A204.1 (cell line): ENCODE measurements at regions not wholly inside any gene's neighbourhood (a gene's known extent, or its start where the extent isn't known, plus 50 kb on each side); places are given as distances from the start of the nearest gene placed in this dataset.

Experiments used
- FAIRE-seq: peaks from 2 replicates; lab custom pipeline; 2012; peaks lifted over from hg19 to GRCh38; lab: Jason Lieb, UNC

DNA sequence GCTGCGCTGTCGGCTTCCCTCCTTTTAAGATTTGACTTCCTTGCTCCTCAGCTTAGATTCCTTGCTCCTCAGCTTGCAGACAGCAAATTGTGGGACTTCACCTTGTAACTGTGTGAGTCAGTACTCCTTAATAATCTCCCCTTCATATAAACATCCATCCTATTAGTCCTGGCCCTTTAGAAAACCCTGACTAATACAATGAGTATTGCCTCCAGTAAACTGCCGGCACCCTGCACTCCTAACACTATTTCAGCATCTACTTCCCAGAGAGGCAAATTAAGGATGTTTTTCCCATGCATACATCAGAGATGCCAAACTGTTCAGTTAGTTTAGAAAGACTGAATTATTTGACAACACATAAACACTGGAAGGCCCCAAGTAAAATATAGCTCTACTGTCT, 611.3 kb upstream of the TMEM132C start:
- no peak for FAIRE-seq

DNA sequence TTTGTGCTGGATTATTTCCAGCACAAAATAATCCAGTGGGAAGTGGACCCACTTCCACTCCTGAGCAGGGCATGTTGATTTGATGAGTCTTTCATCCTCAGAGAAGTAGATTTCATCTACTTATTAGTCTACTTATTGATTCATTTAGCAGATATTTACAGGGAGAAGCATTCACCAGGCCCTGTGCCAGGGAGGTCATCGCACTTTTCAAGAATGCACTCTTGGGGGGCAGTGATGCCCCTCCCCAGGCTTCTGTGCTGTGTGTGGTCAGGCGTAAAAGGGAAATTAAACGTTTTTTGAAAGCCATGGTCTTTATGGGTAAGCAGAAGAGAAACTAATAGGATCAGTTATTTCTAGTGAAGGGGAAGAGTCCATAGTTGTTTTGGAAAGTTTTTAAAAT, 610.7 kb upstream of the TMEM132C start:
- no peak for FAIRE-seq

DNA sequence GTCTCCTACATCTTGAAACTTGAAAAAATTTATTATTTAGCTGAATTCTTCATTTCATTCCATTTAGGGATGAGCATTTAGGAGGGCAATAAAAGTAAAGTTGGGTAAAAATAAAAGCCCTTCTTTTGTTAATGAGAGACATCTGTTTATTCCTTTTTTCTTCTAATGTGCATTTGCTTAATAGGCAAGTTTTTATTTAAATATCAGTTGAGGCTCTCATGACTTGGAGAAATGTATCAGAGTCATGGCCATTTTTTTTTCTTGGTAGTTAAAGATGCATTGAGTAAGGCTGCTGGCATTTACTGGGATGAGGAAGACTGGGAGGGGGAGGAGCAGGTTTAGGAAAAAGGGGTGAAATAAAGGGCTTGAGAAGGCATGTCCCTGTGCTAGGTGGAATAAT, 609.9 kb upstream of the TMEM132C start:
- FAIRE-seq, result no peak

DNA sequence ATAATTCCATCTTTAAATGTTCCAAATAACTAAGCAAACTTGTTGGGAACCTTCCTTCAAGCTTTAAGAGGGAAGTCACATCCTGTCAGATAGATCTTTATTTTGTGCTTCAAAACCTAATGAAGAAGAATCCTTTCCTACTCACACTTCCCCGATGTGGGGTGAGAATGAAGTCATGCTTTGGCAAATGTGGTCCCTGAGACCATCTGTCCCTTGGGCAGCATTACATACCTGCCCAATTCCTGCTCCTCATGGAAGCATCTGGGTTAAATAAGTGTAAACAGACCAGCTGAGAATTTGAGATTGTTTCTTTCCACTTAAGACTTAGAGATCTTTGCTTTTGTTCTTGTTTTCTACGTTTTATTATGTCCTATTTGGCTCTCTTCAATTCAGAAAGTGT, 606.0 kb upstream of the TMEM132C start:
- FAIRE-seq, result no peak

DNA sequence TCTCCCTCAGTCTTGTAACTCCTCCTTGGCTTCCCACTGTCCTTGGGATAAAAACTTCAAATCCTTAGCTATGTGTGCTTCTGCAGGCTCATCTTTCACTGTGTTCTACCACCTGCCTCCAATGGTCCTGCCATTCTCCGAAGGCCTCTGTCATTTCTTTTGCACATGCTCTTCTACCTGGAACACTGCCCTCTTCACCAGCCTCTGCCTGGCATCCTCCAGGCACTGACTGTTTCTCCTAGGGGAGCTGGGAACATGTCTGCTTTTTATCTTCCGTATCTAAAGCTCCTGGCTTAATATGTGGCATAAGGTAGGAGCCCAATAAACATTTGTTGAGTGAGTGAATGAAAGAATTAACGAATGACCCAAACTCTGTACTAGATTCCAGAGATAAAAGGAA, 603.3 kb upstream of the TMEM132C start:
- FAIRE-seq, result no peak

DNA sequence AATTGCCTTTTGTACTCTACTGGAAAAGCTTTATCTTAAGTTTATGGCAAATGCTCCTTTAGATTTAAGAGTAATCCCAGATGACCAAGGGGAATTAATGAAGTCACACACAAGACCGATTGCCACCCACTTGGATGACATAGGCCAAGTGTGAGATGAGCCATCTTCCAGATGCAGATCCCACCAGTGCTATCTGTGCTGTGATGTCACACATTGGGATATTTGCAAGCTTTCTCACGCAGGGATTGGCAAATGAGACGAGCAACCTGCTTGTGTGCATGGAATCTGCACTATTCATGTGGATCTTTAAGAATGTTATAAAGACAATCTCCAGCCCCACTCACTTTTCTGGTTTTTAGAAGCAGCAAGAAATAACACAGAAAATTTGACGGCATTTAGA, 602.1 kb upstream of the TMEM132C start:
- no peak for FAIRE-seq

DNA sequence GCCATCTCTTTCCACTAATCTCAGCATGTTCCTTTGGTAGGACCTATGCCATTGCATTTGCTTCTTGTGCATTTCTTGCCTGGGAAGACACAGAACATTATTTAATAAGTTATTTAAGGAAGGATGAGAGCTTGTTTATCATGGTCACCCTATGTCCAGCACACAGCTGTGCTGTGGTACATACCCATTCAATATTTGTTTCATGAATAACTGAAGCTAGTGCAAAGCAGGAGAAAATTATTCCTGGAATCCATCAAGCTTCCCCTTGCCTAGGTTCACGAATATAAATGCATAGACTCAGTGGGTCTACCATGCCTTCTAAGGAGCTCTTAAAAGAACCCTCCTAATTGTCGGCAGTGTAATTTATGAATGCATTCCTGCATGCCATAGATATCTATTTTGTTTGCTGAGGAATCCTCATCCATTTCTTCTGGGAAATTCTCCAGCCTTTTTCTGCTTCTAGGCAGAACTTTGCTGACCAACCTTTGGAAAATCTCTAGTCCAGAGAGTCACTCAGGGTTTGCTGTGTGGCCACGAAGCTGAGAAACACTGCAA, 599.8 kb upstream of the TMEM132C start:
- FAIRE-seq, result no peak

DNA sequence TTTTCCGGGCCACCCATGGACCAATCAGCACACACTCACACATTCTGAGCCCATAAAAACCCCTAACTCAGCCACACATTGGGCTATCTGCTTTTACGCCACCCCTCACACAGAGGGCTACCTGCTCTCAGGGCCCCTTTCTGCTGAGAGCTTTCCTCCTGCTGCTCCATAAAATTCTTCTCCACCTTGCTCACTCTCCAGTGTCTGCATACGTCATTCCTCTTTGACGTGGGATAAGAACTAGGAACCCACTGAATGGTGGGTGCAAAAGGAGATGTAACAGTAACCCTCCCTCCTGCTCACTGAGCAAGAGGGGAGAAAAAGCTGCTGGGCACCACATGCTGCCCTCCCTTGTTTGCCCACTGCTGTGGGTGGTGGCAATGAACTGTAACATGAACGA, 596.7 kb upstream of the TMEM132C start:
- no peak for FAIRE-seq

DNA sequence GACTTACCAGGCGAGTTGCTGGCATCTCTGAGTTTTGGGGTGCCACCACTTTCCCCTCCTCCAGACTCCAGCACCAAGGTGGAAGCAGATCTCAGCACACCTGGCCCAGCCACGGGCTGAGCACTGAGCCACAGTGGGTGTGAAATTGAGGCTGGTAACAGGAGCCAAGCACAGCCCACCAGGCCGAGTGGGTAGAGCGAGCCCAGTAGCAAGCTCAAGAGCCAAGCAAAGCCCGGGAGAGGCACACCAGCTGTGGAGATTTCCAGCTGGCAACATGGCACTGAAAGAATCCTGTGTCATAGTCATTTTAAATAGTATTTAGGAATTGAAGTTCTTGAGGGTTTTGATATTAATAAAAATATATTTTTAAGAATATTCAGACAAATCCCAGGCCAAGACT, 596.2 kb upstream of the TMEM132C start:
- FAIRE-seq, result no peak

DNA sequence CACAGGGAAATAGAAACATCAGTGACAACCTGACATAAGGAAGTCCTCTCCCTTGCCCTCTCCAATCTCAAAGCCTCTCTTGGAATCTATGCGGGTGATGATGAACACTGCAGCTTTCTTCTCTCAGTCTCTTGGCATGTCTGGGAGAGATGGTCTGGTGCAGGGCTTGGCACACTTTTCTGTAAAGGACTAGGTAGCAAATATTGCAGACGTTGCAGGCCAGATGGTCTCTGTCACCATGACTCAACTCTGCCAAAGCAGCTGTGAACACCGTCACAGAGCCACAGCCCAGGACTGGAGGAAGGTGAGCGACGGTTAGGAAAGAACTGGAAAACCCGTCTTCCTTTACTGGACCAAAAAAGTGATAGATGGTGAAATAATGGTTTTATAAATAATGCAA, 591.0 kb upstream of the TMEM132C start:
- FAIRE-seq, result no peak

DNA sequence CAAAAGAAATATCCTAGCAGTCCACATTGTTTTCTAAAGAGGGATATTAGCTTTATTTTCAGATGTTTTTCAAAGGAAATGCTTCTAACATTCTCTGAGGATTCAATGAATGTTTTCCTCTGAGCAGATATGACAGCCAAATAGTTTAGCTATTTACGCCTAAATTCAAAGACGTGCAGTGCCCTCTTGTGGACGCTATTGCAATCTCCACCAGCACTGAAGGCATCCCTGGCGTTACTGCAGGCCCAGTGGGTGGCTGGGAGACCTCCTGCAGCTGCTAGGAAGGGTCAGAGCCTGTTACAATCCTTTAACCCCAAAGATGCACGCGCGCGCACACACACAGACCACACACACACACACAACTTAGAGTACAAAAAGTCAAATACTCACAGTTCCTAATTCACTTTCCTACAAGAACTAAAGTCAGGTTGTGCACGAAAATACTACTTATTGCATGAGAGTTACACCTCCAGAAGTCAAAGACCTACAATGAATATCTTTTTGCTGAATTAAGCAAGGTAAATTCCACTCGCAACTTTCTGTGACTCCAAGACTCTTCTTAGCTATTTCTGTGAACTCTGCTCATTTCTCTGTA, 589.3 kb upstream of the TMEM132C start:
- no peak for FAIRE-seq

DNA sequence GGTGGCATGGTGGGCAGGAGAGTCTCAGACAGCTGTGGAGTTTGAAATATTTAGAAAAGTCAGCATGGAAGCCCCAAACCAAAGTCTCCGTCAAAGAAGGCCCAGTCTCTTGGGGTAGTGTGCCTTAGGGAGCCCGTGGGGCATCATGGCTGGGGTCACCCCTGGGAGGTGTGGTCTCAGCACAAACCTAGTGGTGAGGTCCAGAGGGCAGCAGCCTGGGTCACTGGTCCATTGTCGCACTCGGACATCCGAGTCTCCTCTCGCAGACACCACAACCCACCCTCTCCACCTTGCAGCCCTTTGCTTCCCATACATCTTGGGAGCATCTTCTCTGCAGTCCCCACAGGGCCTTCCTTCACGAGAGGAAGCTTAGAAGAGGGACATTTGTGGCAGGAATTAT, 588.0 kb upstream of the TMEM132C start:
- FAIRE-seq, result no peak

DNA sequence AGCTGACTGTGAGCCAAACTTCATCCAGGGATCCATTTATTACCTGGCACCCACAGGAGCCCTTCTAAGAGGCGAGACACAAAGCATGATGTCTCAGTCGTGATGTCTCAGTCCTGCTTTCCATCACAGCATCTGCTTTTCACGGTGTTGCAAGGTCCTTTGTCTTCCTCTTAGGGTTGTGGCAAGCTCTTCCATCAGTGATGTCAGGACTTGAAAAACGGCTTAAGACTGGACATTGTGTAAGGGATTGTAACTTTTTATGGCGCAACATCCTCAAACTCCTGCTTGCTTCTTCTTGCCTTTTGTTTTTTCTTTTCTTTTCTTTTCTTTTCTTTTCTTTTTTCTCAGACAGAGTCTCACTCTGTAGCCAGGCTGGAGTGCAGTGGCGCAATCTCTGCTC, 586.5 kb upstream of the TMEM132C start:
- no peak for FAIRE-seq

DNA sequence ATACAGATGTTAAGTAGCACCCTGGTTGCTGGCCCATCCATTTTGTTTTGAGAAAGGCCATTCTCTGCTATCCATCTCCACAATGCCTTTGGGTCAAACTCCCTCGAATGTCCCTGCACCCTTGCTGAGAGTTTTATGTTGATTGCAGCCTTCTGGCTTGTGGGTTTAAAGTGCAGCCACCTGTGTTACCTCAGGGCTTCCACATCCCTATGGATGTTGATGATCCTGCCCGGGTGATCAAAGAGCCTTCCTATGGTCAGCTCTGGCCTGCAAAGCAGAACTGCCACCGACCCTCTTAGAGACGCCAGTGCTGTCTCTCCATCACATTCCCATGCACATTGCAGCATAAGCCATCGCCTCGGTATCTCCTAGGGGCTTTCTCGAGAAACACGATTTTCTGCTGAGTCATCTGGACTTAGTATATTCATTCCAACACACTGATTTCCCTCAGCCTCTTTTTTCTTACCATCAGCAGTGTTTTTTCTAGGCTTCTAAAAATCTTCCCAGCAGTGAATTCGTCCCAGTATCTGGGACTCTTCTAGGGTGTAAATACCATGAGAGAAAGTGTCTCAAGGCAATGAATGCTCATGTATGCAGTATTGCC, 585.7 kb upstream of the TMEM132C start:
- no peak for FAIRE-seq

DNA sequence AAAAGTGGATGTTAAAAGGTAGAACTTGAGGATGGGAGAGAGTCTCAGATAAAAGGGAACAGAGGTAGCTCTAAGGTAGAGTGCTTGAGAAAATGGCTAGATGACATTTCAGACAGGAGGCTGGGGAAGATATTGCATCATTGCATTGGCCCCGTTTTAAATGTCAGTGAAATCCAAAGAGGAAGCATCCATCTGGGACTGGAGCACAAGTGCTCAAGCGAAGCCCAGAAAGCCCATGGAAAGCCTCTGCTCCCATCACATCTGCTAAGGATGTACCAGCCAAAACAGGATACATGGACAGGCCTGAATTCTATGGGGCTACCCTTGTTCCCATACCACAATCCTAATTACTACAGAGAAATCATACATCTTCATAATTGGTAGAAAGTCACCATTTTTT, 581.5 kb upstream of the TMEM132C start:
- FAIRE-seq, result no peak

DNA sequence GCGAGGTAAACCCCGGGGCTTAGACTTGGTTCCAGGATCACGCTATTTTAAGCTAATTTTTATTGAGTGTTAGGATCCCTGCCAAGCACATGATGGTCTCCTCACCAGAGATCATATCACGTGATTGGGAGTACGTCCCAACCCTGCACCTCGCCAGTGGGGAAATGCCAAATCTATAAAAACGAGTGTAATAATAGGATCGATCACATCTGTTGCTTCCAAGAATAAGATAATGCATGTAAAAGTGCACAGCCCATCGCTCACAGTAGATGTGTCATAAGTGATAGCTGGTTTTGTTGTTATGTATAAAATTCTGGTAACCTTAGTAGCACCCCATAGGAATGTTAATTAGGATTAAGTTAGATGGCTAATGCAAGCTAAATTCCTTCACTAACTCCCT, 581.0 kb upstream of the TMEM132C start:
- FAIRE-seq, result no peak

DNA sequence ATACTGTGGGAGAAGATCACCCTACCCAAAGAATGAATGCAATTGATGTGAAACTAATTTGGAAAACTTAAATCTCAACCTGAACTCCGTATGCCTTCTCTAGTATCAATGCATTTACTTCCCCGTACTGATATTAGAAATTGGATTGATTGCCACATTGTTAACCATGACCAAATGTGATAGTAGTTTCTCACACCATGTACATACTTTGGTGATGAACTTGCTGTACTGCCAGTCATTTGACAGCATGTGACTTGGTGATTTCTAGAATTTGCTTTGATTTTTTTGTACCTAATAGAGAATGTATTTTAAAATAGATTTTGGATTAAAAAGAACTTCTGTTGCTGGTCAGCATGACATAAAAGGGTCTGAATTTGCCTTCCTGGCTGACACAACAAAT, 579.8 kb upstream of the TMEM132C start:
- no peak for FAIRE-seq

DNA sequence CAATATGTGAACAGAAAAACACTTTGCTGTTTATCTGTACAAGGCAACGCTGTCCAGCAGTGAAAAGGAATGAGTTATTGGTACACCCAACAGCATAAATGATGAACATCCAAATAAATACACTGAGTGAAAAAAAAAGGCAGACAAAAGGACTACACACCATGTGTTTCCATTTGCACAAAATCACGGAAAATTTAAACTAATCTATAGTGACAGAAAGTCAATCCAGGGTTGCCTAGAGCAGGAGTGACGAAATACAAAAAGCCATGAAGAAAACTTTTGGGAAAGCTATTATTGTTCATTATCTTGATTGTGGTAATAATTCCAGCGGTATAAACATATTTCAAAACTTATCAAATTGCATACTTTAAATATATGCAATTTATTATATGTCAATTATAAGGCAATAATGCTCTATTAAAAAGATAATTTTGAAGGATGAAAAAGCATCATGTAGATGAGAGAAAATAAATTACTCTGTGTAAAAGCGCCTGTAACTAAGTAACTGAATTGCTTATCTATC, 578.0 kb upstream of the TMEM132C start:
- no peak for FAIRE-seq

DNA sequence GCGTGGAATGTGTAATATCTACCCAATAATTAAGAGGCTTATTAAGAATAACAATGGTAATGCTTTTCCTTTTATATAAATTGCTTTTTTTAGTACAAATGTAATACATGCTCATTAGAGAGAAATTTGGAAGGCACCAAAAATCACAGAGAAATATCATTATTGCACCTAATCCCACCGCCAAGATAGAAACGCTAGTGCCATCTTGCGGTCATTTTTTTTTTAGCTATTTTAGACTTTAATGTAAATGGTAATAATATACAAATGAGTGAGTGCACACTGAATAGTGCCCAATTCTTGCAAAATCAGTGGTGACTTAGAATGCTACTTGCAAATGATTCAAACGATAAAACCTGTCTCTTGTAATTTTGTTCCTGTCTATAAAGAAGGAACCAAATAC, 576.8 kb upstream of the TMEM132C start:
- no peak for FAIRE-seq

DNA sequence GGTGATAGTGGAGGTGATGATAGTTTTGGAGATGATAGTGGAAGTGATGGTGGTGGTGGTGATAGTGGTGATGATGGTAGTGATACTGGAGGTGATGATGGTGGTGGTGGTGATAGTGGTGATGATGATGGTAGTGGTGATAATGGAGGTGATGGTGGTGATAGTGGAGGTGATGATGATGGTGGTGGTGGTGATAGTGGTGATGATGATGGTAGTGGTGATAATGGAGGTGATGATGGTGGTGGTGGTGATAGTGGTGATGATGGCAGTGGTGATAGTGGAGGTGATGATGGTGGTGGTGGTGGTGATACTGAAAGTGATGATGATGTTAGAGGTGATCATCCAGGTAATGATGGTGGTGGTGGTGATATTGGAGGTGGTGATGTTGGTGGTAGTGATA, 570.0 kb upstream of the TMEM132C start:
- no peak for FAIRE-seq

DNA sequence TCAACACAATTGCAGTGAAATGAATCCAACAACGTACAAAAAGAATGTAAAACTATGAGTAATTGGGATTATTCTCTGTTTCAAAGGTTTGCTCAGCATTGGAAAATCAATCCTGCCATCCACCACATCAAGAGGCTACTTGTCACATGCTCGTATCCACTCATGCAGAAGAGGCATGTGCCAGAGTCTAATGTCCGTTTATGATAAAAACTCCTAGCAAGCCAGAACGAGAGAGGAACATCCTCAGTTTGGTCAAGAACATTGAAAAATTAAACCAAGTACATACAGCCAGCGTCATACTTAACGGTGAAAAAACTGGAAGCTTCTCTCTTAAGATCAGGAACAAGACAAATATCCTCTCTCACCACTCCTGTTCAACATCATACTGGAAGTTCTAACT, 563.9 kb upstream of the TMEM132C start:
- FAIRE-seq, result no peak

DNA sequence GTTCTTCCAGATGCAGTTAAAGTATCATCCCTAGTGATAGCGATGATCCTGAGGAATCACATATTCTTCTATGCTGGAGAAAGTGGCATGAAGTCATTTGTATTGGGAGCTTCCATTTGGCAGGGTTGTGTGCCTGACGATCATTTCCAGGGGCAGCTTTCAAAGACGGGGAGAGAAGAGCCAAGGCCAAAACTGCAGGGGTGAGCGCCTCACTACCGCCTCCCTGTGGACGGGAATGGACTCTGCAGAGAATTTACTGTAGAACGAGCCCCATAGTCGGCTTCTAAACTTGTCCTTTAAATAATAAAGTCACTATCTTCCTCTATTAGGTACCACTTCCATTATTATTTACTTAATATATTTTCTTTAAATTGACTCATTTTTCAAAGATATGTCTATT, 555.9 kb upstream of the TMEM132C start:
- FAIRE-seq, result no peak

DNA sequence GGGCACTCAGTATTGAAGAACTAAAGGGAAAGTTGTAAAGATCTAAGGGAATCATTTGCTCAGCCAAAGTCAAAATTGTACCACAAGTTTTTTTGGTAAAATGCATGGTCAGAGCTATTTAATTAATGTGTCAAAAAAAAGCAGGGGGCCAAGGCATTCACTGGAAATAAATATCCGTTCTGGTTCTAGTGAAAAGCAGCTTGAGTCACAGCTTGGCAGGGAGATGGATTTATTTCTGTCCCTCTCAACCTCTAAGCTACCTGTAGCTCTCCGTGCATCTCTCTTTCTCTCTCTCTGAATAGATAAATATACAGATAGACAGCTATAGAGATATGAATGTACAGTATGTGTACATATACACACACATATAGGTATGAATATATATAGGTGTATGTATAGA, 554.4 kb upstream of the TMEM132C start:
- no peak for FAIRE-seq

DNA sequence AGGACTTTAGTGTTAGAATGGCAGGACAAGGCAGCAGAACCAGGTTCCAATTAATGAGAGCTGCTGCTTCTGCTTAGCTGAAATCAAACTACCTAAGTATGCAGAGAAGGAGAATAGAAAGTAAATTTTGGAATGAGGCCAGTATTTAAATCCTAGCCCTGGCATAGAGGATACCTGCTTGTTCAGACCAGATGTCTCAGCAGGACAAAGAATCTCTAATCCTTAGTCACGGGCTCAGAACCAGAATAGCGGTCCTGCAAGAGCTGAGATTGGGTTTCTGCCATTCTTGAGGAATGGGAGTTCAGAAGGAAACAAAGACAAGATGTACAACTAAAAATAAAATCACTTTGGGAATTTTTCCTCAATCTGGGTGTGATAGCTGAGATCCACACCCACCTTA, 550.8 kb upstream of the TMEM132C start:
- FAIRE-seq, result no peak
